ENCODE measurements at regions not wholly inside any gene's neighbourhood (a gene's known extent, or its start where the extent isn't known, plus 50 kb on each side); places are given as distances from the start of the nearest gene placed in this dataset.
"Not testable (repeated sequence)": the region's sequence is repeated elsewhere in the genome, so short reads cannot be mapped to it uniquely, and the experiment has no call there.

- DNase-seq, result not testable (repeated sequence)
These were observed 72.5 kb upstream of the CCNY start for GRCh38 chr10:35263827-35264226.

GRCh38 chr10:35264636-35265035 lies 71.7 kb upstream of the CCNY start:
- H3K27ac ChIP-seq (ENCODE audit: low read length); H3K4me3 ChIP-seq (ENCODE audit: low read length); DNase-seq; H3K27me3 ChIP-seq (ENCODE audit: control insufficient read depth, insufficient read depth, low read length); H3K9me3 ChIP-seq (replicated peaks; ENCODE audit: control insufficient read depth, low read depth, low read length); H3K36me3 ChIP-seq (ENCODE audit: control insufficient read depth, insufficient read depth, low read length); H3K4me1 ChIP-seq (ENCODE audit: control insufficient read depth, insufficient read depth, low read length): not testable (repeated sequence)
- 100% methylated on average over 4 of the region's 7 CpGs for WGBS (ENCODE audit: insufficient coverage)

More at GRCh38 chr10:35263827-35264226, 72.5 kb upstream of the CCNY start:
- not testable (repeated sequence) for H3K27ac ChIP-seq (ENCODE audit: low read length); H3K4me3 ChIP-seq (ENCODE audit: low read length); H3K4me1 ChIP-seq (ENCODE audit: control insufficient read depth, insufficient read depth, low read length); H3K36me3 ChIP-seq (ENCODE audit: control insufficient read depth, insufficient read depth, low read length); H3K27me3 ChIP-seq (ENCODE audit: control insufficient read depth, insufficient read depth, low read length); H3K9me3 ChIP-seq (replicated peaks; ENCODE audit: control insufficient read depth, low read depth, low read length)
- WGBS (ENCODE audit: insufficient coverage), result no CpG with 5 or more reads among the region's 3 CpGs

- Histone ChIP-seq H3K4me3 (ENCODE audit: low read length) (no peak overlapping the region), H3K27me3 (ENCODE audit: control insufficient read depth, insufficient read depth, low read length) (no peaks in the 10 kb centered on the region), H3K27ac (ENCODE audit: low read length) (no peak overlapping the region), H3K9me3 (replicated peaks; ENCODE audit: control insufficient read depth, low read depth, low read length) (no peaks in the 10 kb centered on the region), H3K36me3 (ENCODE audit: control insufficient read depth, insufficient read depth, low read length) (no peaks in the 10 kb centered on the region), H3K4me1 (ENCODE audit: control insufficient read depth, insufficient read depth, low read length) (no peaks in the 10 kb centered on the region)
- DNase-seq, result no peak
- 90% methylated on average over 8 of the region's 11 CpGs for WGBS (ENCODE audit: insufficient coverage)
These were observed 70.9 kb upstream of the CCNY start for GRCh38 chr10:35265435-35265834.

- Histone ChIP-seq H3K27me3 (ENCODE audit: control insufficient read depth, insufficient read depth, low read length) (no peaks in the 10 kb centered on the region), H3K9me3 (replicated peaks; ENCODE audit: control insufficient read depth, low read depth, low read length) (no peaks in the 10 kb centered on the region), H3K36me3 (ENCODE audit: control insufficient read depth, insufficient read depth, low read length) (no peaks in the 10 kb centered on the region), H3K4me3 (ENCODE audit: low read length) (no peak overlapping the region), H3K4me1 (ENCODE audit: control insufficient read depth, insufficient read depth, low read length) (peaks cover 5% of the 10 kb centered on the region), H3K27ac (ENCODE audit: low read length) (no peak overlapping the region)
- WGBS (ENCODE audit: insufficient coverage), result no CpG with 5 or more reads among the region's 3 CpGs
- DNase-seq, result no peak
These were observed 68.0 kb upstream of the CCNY start for GRCh38 chr10:35268323-35268722.

GRCh38 chr10:35268791-35269257 lies 67.5 kb upstream of the CCNY start:
- Histone ChIP-seq H3K36me3 (ENCODE audit: control insufficient read depth, insufficient read depth, low read length) (no peaks in the 10 kb centered on the region), H3K4me3 (ENCODE audit: low read length) (no peak overlapping the region), H3K27ac (ENCODE audit: low read length) (no peak overlapping the region), H3K27me3 (ENCODE audit: control insufficient read depth, insufficient read depth, low read length) (no peaks in the 10 kb centered on the region), H3K9me3 (replicated peaks; ENCODE audit: control insufficient read depth, low read depth, low read length) (no peaks in the 10 kb centered on the region), H3K4me1 (ENCODE audit: control insufficient read depth, insufficient read depth, low read length) (peaks cover 5% of the 10 kb centered on the region)
- 85% methylated on average over 3 of the region's 4 CpGs for WGBS (ENCODE audit: insufficient coverage)
- no peak for DNase-seq

- peaks cover 9% of the 10 kb centered on the region for H3K4me1 ChIP-seq (ENCODE audit: control insufficient read depth, insufficient read depth, low read length)
- DNase-seq, result no peak
- H3K27me3 ChIP-seq (ENCODE audit: control insufficient read depth, insufficient read depth, low read length), result no peaks in the 10 kb centered on the region
- no peak overlapping the region for H3K27ac ChIP-seq (ENCODE audit: low read length)
- H3K4me3 ChIP-seq (ENCODE audit: low read length), result no peak overlapping the region
- WGBS (ENCODE audit: insufficient coverage), result no CpG with 5 or more reads among the region's 1 CpG
- H3K36me3 ChIP-seq (ENCODE audit: control insufficient read depth, insufficient read depth, low read length), result no peaks in the 10 kb centered on the region
- no peaks in the 10 kb centered on the region for H3K9me3 ChIP-seq (replicated peaks; ENCODE audit: control insufficient read depth, low read depth, low read length)
These were observed 66.2 kb upstream of the CCNY start for GRCh38 chr10:35270100-35270499.

- no peak for DNase-seq
- Histone ChIP-seq H3K4me1 (ENCODE audit: control insufficient read depth, insufficient read depth, low read length) (peaks cover 9% of the 10 kb centered on the region), H3K27ac (ENCODE audit: low read length) (no peak overlapping the region), H3K27me3 (ENCODE audit: control insufficient read depth, insufficient read depth, low read length) (no peaks in the 10 kb centered on the region), H3K9me3 (replicated peaks; ENCODE audit: control insufficient read depth, low read depth, low read length) (no peaks in the 10 kb centered on the region), H3K36me3 (ENCODE audit: control insufficient read depth, insufficient read depth, low read length) (no peaks in the 10 kb centered on the region), H3K4me3 (ENCODE audit: low read length) (no peak overlapping the region)
- WGBS (ENCODE audit: insufficient coverage), result 15% methylated on average over 3 of the region's 5 CpGs
These were observed 65.0 kb upstream of the CCNY start for GRCh38 chr10:35271086-35271858.

- DNase-seq; H3K4me1 ChIP-seq (ENCODE audit: control insufficient read depth, insufficient read depth, low read length); H3K27me3 ChIP-seq (ENCODE audit: control insufficient read depth, insufficient read depth, low read length); H3K27ac ChIP-seq (ENCODE audit: low read length); H3K4me3 ChIP-seq (ENCODE audit: low read length); H3K36me3 ChIP-seq (ENCODE audit: control insufficient read depth, insufficient read depth, low read length); H3K9me3 ChIP-seq (replicated peaks; ENCODE audit: control insufficient read depth, low read depth, low read length): not testable (repeated sequence)
- 50% methylated on average over 1 of the region's 4 CpGs for WGBS (ENCODE audit: insufficient coverage)
These were observed 64.5 kb upstream of the CCNY start for GRCh38 chr10:35271859-35272165.

GRCh38 chr10:35272401-35272800 lies 63.9 kb upstream of the CCNY start:
- not testable (repeated sequence) for DNase-seq; H3K4me3 ChIP-seq (ENCODE audit: low read length); H3K27ac ChIP-seq (ENCODE audit: low read length); H3K27me3 ChIP-seq (ENCODE audit: control insufficient read depth, insufficient read depth, low read length); H3K4me1 ChIP-seq (ENCODE audit: control insufficient read depth, insufficient read depth, low read length); H3K36me3 ChIP-seq (ENCODE audit: control insufficient read depth, insufficient read depth, low read length); H3K9me3 ChIP-seq (replicated peaks; ENCODE audit: control insufficient read depth, low read depth, low read length)
- no CpG with 5 or more reads among the region's 2 CpGs for whole genome bisulfite sequencing (ENCODE audit: insufficient coverage)

GRCh38 chr10:35273994-35274393 lies 62.3 kb upstream of the CCNY start:
- DNase-seq; H3K36me3 ChIP-seq (ENCODE audit: control insufficient read depth, insufficient read depth, low read length); H3K27me3 ChIP-seq (ENCODE audit: control insufficient read depth, insufficient read depth, low read length); H3K4me1 ChIP-seq (ENCODE audit: control insufficient read depth, insufficient read depth, low read length); H3K9me3 ChIP-seq (replicated peaks; ENCODE audit: control insufficient read depth, low read depth, low read length); H3K27ac ChIP-seq (ENCODE audit: low read length); H3K4me3 ChIP-seq (ENCODE audit: low read length): not testable (repeated sequence)
- WGBS (ENCODE audit: insufficient coverage), result 100% methylated on average over 1 of the region's 1 CpG
